GM04503 (cell line): ENCODE measurements at regions not wholly inside any gene's neighbourhood (a gene's known extent, or its start where the extent isn't known, plus 50 kb on each side); places are given as distances from the start of the nearest gene placed in this dataset.

Experiments
- DNase-seq: peaks from one replicate; pipeline ENCODE4 v3.0.0-alpha.2; 2012; ENCODE audit warnings: low read depth

GRCh38 chr1:36576551-36577110, 93.9 kb upstream of the CSF3R start:
- no peak for DNase-seq

- no peak for DNase-seq
These were observed 93.4 kb upstream of the CSF3R start for GRCh38 chr1:36576118-36576517.

- no peak for DNase-seq
These were observed 90.7 kb upstream of the CSF3R start for GRCh38 chr1:36573445-36573844.

GRCh38 chr1:36572906-36573305, 90.2 kb upstream of the CSF3R start:
- no peak for DNase-seq

- DNase-seq, result no peak
These were observed 89.5 kb upstream of the CSF3R start for GRCh38 chr1:36572142-36572715.

- no peak for DNase-seq
These were observed 88.4 kb upstream of the CSF3R start for GRCh38 chr1:36571106-36571505.

GRCh38 chr1:36570478-36571060, 87.9 kb upstream of the CSF3R start:
- DNase-seq, result no peak

- DNase-seq, result no peak
These were observed 87.3 kb upstream of the CSF3R start for GRCh38 chr1:36570006-36570405.

GRCh38 chr1:36567601-36568341, 85.1 kb upstream of the CSF3R start:
- no peak for DNase-seq

- no peak for DNase-seq
These were observed 83.1 kb upstream of the CSF3R start for GRCh38 chr1:36565576-36566501.

GRCh38 chr1:36562181-36562685, 79.5 kb upstream of the CSF3R start:
- DNase-seq, result no peak

- no peak for DNase-seq
These were observed 78.6 kb upstream of the CSF3R start for GRCh38 chr1:36561361-36561724.

- DNase-seq, result no peak
These were observed 78.1 kb upstream of the CSF3R start for GRCh38 chr1:36560621-36561360.

GRCh38 chr1:36560177-36560576, 77.5 kb upstream of the CSF3R start:
- DNase-seq, result no peak

- DNase-seq, result no peak
These were observed 76.3 kb upstream of the CSF3R start for GRCh38 chr1:36559061-36559460.

- no peak for DNase-seq
These were observed 74.6 kb upstream of the CSF3R start for GRCh38 chr1:36557041-36558000.

- no peak for DNase-seq
These were observed 72.3 kb upstream of the CSF3R start for GRCh38 chr1:36555041-36555440.

GRCh38 chr1:36554323-36554628, 71.6 kb upstream of the CSF3R start:
- DNase-seq, result no peak

GRCh38 chr1:36553591-36554322, 71.0 kb upstream of the CSF3R start:
- no peak for DNase-seq
